ENCODE measurements at regions not wholly inside any gene's neighbourhood (a gene's known extent, or its start where the extent isn't known, plus 50 kb on each side); places are given as distances from the start of the nearest gene placed in this dataset.

DNA sequence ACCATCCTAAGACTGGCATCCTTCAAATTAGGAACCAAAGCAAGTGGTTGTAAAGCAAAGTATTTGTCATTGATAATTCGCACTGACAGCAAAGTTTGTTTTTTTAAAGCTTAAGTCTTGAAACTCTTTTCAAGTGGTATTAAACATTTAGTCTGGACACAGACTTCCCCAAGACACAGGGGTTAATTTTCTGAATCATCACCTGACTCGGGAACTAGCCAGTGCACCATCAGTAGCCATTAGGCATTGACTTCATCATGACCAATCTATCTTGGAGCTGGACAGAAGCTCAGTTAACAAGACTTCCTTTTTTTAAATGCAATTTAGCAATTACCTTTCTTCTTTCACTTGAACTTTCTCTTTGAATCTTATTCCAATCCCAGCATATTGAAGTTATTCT lies 210.6 kb downstream of the ZNF365 start:
- no peak for TF ChIP-seq POLR2AphosphoS5 (IDR thresholded peaks at IDR 0.05; ENCODE audit: low read depth, low read length)
- TF ChIP-seq POLR2A (IDR thresholded peaks at IDR 0.05; ENCODE audit: low read depth, low read length), result no peak
- no peak for TF ChIP-seq TAF1 (IDR thresholded peaks at IDR 0.05; ENCODE audit: low read depth, low read length)
- TF ChIP-seq PAX5 (IDR thresholded peaks at IDR 0.05; ENCODE audit: insufficient read depth, low read length, severe bottlenecking), result no peak
- TF ChIP-seq SPI1 (IDR thresholded peaks at IDR 0.05; ENCODE audit: low read depth, low read length), result no peak
- no peak for TF ChIP-seq POU2F2 (IDR thresholded peaks at IDR 0.05; ENCODE audit: low read depth, low read length)

Measured in GM12891 (cell line).